Stimulated activated CD4-positive, alpha-beta T cell treated with anti-CD3 and anti-CD28 coated beads, Interleukin-1b, Interleukin-23, amount 100 ng/mL, for 48 hours (primary cell): ENCODE measurements at regions not wholly inside any gene's neighbourhood (a gene's known extent, or its start where the extent isn't known, plus 50 kb on each side); places are given as distances from the start of the nearest gene placed in this dataset.

Experiments used
- DNase-seq: peaks from one replicate; pipeline ENCODE4 v3.0.0-alpha.2; 2020

GRCh38 chr22:48715511-48715910 is 1112.2 kb downstream of the BRD1 start:
- DNase-seq, result no peak

GRCh38 chr22:48714231-48714630 is 1113.4 kb downstream of the BRD1 start:
- DNase-seq, result no peak

GRCh38 chr22:48713272-48714205 is 1114.1 kb downstream of the BRD1 start:
- no peak for DNase-seq

- DNase-seq, result no peak
Measured at GRCh38 chr22:48712558-48713271, 1115.0 kb downstream of the BRD1 start.

- no peak for DNase-seq
Measured at GRCh38 chr22:48711669-48712068, 1116.0 kb downstream of the BRD1 start.

GRCh38 chr22:48711031-48711431 is 1116.6 kb downstream of the BRD1 start:
- DNase-seq, result no peak

- DNase-seq, result no peak
Measured at GRCh38 chr22:48710410-48710809, 1117.3 kb downstream of the BRD1 start.

- DNase-seq, result no peak
Measured at GRCh38 chr22:48709976-48710375, 1117.7 kb downstream of the BRD1 start.

- DNase-seq, result no peak
Measured at GRCh38 chr22:48709453-48709852, 1118.2 kb downstream of the BRD1 start.

- DNase-seq, result no peak
Measured at GRCh38 chr22:48708558-48709245, 1119.0 kb downstream of the BRD1 start.

- no peak for DNase-seq
Measured at GRCh38 chr22:48707763-48708557, 1119.7 kb downstream of the BRD1 start.

GRCh38 chr22:48706934-48707762 is 1120.5 kb downstream of the BRD1 start:
- no peak for DNase-seq

GRCh38 chr22:48705917-48706605 is 1121.6 kb downstream of the BRD1 start:
- no peak for DNase-seq

- no peak for DNase-seq
Measured at GRCh38 chr22:48705159-48705916, 1122.3 kb downstream of the BRD1 start.

GRCh38 chr22:48704335-48704734 is 1123.3 kb downstream of the BRD1 start:
- DNase-seq, result no peak

GRCh38 chr22:48703265-48703941 is 1124.3 kb downstream of the BRD1 start:
- DNase-seq, result no peak

GRCh38 chr22:48702573-48703264 is 1125.0 kb downstream of the BRD1 start:
- no peak for DNase-seq

GRCh38 chr22:48701296-48702030 is 1126.2 kb downstream of the BRD1 start:
- DNase-seq, result no peak
